COLO668 (cell line): ENCODE measurements at regions not wholly inside any gene's neighbourhood (a gene's known extent, or its start where the extent isn't known, plus 50 kb on each side); places are given as distances from the start of the nearest gene placed in this dataset.
"Not testable (repeated sequence)": the region's sequence is repeated elsewhere in the genome, so short reads cannot be mapped to it uniquely, and the experiment has no call there.

Source experiments
- DNase-seq: peaks from one replicate; lab custom pipeline; 2025; ENCODE audit not compliant: unreplicated experiment; lab: John Stamatoyannopoulos, UW

DNA sequence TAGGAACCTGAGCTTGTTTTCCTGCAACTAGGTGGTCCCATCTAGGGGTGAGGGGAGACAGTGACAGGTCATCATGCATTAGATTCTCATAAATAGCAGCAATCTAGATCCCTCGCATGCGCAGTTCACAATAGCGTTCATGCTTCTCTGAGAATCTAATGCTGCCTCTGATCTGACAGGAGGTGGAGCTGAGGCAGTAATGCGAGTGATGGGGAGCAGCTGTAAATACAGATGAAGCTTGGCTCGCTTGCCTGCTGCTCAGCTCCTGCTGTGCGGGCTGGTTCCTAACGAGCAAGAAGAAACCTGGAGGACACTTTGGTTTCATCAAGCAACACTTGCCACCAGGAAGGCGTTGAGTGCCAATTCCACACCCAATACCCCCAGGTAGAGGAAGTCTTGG is 95.1 kb upstream of the OLIG2 start:
- no peak for DNase-seq

DNA sequence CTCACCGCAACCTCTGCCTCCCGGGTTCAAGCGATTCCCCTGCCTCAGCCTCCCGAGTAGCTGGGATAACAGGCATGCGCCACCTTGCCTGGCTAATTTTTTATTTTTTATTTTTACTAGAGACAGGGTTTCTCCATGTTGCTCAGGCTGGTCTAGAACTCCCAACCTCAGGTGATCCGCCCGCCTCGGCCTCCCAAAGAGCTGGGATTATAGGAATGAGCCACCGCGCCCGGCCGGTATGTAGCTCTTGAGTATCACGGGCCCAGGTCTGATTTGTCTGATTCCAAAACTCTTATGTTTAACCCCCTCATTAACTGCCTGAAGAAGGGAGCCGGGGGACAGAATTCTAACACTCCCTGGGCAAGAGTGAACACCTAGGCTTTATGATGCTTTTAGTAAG is 91.7 kb upstream of the OLIG2 start:
- DNase-seq, result not testable (repeated sequence)

DNA sequence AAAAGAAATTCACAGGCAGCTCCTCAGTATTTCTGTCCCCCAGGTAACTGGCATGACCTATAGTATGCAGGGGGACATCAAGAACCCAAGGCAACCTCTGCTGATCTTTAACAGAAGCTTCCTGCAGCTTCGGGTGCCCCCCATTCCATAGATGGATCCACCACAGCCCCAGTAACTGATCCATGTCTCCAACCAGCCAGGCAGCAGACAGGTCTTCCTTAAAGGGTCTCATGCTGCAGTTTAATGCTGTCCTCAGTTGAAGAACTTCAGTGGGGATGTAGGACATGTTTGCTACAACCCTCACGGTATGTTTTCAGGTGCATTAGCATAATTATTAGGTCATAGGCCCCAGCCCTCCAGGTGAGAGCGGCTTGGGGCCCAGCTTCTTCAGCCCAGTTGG is 90.9 kb upstream of the OLIG2 start:
- DNase-seq, result no peak

DNA sequence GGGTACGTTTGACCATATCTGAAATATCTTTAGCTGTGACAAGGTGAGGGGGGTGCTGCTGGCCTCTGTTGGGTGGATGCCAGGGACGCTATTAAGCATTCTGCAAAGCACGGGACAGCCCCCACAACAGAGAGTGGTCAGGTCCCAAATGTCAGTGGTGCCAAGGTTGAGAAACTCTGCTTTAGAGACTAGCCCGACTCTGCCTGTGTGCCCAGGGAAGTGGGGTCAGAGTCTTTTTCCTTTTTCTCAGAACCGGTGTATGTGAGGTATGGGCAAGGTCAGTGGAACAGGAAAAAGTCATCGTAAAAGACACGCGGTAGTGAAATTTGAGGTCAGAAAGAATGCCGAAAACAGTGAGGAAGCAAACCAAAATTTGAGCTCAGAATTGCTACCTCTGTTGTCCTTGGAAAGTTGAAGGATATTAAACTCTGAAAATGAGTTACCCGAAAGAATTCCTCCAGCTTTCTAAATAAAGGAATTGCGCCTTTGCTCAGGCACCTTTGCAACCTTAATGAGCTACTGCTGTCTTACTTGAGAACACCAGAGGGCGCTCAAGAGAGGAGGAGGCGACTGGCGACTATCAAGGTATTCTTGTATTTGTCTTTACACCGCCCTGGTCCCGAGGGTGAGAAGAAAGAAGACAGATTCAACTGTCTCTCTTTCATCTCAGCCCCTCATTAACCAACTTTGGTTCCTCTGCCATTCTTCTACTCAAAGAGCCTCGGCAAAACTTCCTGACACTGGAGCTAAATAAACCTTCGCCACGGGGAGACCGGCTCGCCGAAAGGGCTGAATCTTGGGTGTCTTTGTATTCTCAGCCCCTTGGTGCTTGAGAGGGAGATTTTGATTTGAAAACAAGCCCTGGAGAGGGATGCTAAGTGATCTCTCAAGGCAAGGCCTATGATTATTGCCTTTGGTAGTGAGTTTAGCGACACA is 85.4 kb upstream of the OLIG2 start:
- peak; percentile 41 for DNase-seq

DNA sequence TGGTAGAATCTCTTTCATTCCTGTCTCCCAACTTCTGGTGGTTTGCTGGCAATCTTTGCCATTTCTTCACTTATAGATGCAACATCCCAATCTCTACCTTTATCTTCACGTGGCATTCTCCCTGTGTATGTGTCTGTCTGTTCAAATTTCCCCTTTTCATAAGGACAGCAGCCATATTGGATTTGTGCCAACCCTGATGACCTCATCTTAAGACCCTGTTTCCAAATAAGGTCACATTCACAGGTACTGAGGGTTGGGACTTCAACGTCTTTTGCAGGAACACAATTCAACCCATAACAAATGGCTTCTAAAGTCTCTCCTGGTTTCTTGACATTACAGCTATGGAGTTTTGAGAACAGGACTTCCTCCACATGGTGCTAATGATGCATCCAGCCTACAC is 84.5 kb upstream of the OLIG2 start:
- DNase-seq, result no peak

DNA sequence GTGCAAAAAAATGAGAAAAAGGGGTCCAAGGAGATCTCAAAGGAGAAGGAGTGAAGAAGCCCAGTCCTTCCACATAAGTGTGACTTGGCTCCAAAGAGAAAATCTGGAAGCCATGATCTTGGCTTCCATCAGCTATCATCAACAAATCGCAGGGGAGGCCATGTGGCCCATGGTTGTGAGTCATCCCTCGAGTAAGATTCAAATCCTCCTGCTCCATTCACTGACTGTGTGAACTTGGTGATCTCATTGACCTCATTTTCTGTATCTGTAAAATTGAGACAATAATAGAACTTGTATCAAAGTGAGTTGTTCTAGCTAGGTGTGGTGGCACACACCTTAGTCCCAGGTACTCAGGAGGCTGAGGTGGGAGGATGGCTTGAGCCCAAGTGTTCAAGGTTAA is 79.1 kb upstream of the OLIG2 start:
- DNase-seq, result no peak

GRCh38 chr21:32947736-32948135 is 78.0 kb upstream of the OLIG2 start:
- DNase-seq, result no peak

DNA sequence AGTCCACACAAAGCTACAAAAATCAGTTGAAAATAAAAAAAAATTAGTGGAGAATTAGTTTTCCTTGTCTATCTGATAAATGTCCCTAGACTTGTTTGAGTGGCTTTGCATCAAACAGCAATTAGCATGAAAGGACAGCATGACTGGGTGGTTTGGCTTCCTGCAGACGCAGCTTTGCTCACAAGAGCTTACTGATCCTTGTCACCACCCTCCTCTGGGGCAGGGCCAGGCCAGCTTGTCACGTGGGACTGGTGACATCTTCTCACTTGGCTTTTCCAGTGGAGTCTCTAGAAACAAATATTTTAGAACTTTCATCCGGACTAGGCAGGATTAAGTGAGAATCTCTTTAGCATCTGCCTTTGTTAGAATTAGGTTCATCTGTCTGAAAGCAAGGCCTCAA is 76.0 kb upstream of the OLIG2 start:
- DNase-seq, result no peak

GRCh38 chr21:32951041-32951440 is 74.7 kb upstream of the OLIG2 start:
- no peak for DNase-seq

DNA sequence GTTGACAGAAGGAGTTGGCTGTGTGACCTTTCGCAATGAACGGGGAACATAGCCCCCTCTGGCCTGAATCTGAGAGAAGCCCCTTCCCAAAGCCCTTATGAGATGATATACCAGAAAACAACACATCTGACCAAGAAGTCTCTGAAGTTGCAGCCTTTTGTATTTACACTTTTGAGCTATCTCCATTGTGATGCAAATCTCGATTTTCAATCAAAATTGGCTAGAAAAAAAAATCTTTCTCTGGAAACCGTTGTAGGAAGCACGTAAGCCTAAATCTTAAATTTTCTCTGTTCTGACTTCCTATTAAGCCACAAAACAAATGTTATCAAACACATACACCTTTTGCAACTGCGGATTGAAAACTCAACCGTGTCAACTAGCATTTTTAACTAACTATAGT is 71.4 kb upstream of the OLIG2 start:
- DNase-seq, result no peak

DNA sequence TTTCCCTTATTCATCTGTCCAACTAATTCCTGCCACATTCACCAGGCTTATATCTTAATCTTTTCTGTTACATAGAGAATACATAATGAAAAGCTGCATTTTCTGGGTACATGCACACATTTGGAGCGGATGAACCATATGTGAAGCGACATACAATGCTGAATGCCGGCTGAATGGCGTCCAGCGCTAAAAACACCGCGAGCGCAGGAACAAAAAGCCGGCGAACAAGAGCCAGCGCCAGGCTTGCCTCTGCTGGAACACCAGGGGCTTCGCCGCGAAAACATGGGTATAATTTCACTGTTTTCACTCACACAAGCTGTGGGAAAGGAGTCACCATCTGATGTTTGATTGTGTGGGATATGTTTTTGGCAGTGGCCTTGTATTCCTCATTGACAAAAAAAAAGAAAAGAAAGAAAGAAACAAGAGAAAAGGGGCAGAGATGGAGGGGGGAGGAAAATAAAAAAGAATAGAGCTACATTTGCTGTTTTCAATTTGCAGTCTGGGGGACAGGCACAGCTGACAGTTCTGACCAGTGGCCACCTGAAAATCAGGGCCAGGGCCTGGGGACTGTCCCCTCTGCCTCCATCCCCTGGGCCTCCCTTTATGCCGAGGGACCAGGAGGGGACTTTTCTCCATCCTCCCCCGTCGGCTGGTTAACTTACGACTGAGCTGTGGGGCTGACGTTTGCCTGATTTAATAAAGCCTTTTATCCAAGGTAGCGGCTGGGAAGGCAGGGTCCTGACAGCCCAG is 70.2 kb upstream of the OLIG2 start:
- DNase-seq, result no peak

DNA sequence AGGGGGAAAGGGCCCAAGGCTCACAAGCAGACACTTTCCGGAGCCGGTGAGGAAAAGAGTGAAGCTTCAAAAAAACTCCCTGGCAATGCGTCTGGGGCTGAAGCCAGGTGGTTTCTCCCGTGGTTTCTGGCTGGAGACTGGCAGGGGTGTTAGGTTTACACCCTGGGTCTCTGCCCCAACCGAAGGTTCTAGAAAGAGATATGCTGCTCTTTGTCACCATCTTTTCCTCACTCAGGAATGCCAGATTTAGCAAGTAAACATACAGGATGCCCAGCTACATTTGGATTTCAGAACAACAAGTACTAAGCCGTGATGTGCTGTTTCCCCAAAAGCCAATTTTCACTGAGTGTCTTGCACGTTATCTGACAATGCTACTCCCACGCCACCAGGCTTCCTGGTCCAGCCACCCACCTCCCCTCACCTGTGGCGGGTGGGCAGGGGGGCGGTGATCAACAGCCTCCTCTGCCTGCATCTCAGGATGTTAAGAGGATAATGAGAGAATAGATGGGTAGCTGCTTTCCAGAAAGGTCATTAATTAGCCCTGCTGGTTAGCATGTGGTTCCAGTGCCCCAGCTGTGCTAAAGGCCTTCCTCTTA is 69.6 kb upstream of the OLIG2 start:
- no peak for DNase-seq

GRCh38 chr21:32957545-32957944 is 68.2 kb upstream of the OLIG2 start:
- no peak for DNase-seq

- DNase-seq, result no peak
These were observed 67.3 kb upstream of the OLIG2 start for GRCh38 chr21:32958288-32959002.

GRCh38 chr21:32962268-32962667 is 63.5 kb upstream of the OLIG2 start:
- DNase-seq, result no peak

GRCh38 chr21:32965129-32965680 is 60.5 kb upstream of the OLIG2 start:
- no peak for DNase-seq

GRCh38 chr21:32966120-32966519 is 59.6 kb upstream of the OLIG2 start:
- DNase-seq, result no peak

GRCh38 chr21:32968103-32968502 is 57.6 kb upstream of the OLIG2 start:
- peak; percentile 59 for DNase-seq

DNA sequence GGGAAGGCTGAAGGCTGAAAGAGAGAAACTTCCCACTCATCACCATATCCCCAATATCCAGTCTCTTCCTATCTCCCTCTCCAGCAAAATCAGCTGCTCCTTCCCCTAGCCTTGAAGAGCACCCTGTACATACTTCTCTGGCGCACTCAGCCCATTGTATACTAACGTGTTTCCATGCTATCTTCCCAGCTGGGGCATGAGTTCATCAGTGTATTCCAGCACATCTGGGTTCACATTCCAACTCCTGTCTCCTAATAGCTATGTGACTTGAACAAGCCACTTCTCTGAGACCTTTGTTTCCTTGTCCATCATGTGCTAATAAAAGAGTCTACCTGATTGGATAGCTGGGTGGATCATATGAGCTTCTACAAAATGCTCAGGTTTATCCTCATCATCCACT is 51.1 kb upstream of the OLIG2 start:
- DNase-seq, result no peak

GRCh38 chr21:32975811-32976431 is 49.8 kb upstream of the OLIG2 start:
- DNase-seq, result no peak
